ENCODE measurements at regions not wholly inside any gene's neighbourhood (a gene's known extent, or its start where the extent isn't known, plus 50 kb on each side); places are given as distances from the start of the nearest gene placed in this dataset.
A peak's percentile ranks its signal among the peaks of the same experiment; 100 is the strongest.

DNA sequence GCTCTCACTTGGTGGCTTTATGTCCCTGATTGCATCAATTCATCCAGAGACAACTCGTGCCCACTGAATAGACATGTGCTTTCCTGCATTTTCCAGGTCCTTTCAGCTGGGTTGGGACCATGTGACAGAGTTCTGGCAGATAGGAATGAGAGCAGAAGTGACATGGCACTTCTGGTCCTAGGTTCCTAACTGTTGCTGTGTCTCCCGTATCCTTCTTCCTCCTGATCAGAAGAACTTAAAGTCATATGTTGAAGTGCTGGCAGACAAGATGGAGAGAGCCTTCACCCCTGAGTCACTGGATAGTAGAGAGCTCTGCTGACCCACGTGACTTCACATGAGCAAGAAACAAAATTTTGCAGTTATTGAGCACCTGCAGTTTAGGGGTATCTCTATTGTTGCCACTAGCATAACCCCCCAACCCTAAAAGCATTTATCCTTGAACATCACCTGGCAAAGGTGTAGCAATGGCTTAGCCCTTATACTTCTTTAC, 80.0 kb downstream of the NREP start:
- Histone ChIP-seq H3K14ac (ENCODE audit: low read length) (no peak overlapping the region), H3K36me3 (replicated peaks in 1 of 2; ENCODE audit: control insufficient read depth in 2 of 2, insufficient read depth in 2 of 2, low read length in 2 of 2) (no peaks in the 10 kb centered on the region), H3K4me3 (ENCODE audit: low read length in 2 of 2) (no peak overlapping the region), H3K23ac (ENCODE audit: low read depth, low read length, poor library complexity) (no peak overlapping the region), H3K79me1 (ENCODE audit: low read depth, low read length) (no peaks in the 10 kb centered on the region), H4K8ac (ENCODE audit: low read depth, low read length) (no peak overlapping the region), H3K18ac (ENCODE audit: low read length) (no peak overlapping the region), H3K9ac (ENCODE audit: low read depth, low read length, poor library complexity) (no peak overlapping the region), H3K27me3 (ENCODE audit: control insufficient read depth in 3 of 3, insufficient read depth in 3 of 3, low read depth in 1 of 3, low read length in 3 of 3) (no peaks in the 10 kb centered on the region), H3K9me3 (replicated peaks in 1 of 2; ENCODE audit: control insufficient read depth in 2 of 2, insufficient read depth in 1 of 2, low read depth in 1 of 2, low read length in 2 of 2) (no peaks in the 10 kb centered on the region), H2BK15ac (ENCODE audit: low read length) (no peak overlapping the region), H2BK5ac (ENCODE audit: low read length) (no peak overlapping the region), H3K4me1 (ENCODE audit: control insufficient read depth in 2 of 2, insufficient read depth in 1 of 2, low read depth in 1 of 2, low read length in 2 of 2) (peaks cover 4 to 7% of the 10 kb centered on the region in 2 donors), H2BK120ac (ENCODE audit: low read depth, low read length) (no peak overlapping the region), H2AK5ac (ENCODE audit: low read depth, low read length) (no peak overlapping the region), H3K27ac (replicated peaks; ENCODE audit: low read length) (no peak overlapping the region), H3K4me2 (ENCODE audit: insufficient read depth, low read length, poor library complexity, severe bottlenecking) (no peak overlapping the region), H2AFZ (ENCODE audit: low read length) (no peak overlapping the region), H3K4ac (ENCODE audit: low read length) (no peak overlapping the region), H2BK12ac (ENCODE audit: low read length) (no peak overlapping the region), H4K91ac (ENCODE audit: low read depth, low read length, poor library complexity) (no peak overlapping the region)
- DNase-seq (ENCODE audit: low spot score) = no peak
- no CpG with 5 or more reads among the region's 3 CpGs for WGBS, 2 donors (ENCODE audit: extremely low coverage in 2 of 2, insufficient read length in 2 of 2, insufficient replicate concordance in 1 of 2)

DNA sequence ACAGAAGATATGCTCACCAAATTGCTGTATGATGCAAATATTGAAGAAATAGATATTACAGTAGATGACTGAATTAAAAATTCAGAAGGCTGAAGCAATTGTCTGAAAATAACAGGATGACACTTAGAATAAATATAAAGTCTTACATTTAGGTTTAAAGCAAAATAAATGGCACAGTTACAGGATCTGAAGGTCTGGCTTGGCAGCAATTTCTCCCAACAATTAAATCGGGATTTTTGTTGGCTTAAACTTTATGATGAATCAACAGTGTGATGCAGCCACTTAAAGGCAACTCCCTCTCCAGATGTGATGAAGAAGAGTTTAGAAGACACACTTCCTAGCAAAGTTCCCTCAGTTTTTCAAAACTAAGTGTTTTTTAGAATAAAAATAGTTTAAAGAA, 80.5 kb downstream of the NREP start:
- Histone ChIP-seq H3K4ac (ENCODE audit: low read length) (no peak overlapping the region), H2BK15ac (ENCODE audit: low read length) (no peak overlapping the region), H4K8ac (ENCODE audit: low read depth, low read length) (no peak overlapping the region), H3K9me3 (replicated peaks in 1 of 2; ENCODE audit: control insufficient read depth in 2 of 2, insufficient read depth in 1 of 2, low read depth in 1 of 2, low read length in 2 of 2) (no peaks in the 10 kb centered on the region), H3K9ac (ENCODE audit: low read depth, low read length, poor library complexity) (no peak overlapping the region), H2BK120ac (ENCODE audit: low read depth, low read length) (no peak overlapping the region), H2AK5ac (ENCODE audit: low read depth, low read length) (no peak overlapping the region), H3K4me2 (ENCODE audit: insufficient read depth, low read length, poor library complexity, severe bottlenecking) (no peak overlapping the region), H3K4me1 (ENCODE audit: control insufficient read depth in 2 of 2, insufficient read depth in 1 of 2, low read depth in 1 of 2, low read length in 2 of 2) (peaks cover 4 to 7% of the 10 kb centered on the region in 2 donors), H3K23ac (ENCODE audit: low read depth, low read length, poor library complexity) (no peak overlapping the region), H3K36me3 (replicated peaks in 1 of 2; ENCODE audit: control insufficient read depth in 2 of 2, insufficient read depth in 2 of 2, low read length in 2 of 2) (no peaks in the 10 kb centered on the region), H2AFZ (ENCODE audit: low read length) (no peak overlapping the region), H3K18ac (ENCODE audit: low read length) (no peak overlapping the region), H2BK5ac (ENCODE audit: low read length) (no peak overlapping the region), H3K4me3 (ENCODE audit: low read length in 2 of 2) (no peak overlapping the region), H4K91ac (ENCODE audit: low read depth, low read length, poor library complexity) (no peak overlapping the region), H3K14ac (ENCODE audit: low read length) (no peak overlapping the region), H2BK12ac (ENCODE audit: low read length) (no peak overlapping the region), H3K79me1 (ENCODE audit: low read depth, low read length) (no peaks in the 10 kb centered on the region), H3K27me3 (ENCODE audit: control insufficient read depth in 3 of 3, insufficient read depth in 3 of 3, low read depth in 1 of 3, low read length in 3 of 3) (no peaks in the 10 kb centered on the region), H3K27ac (replicated peaks; ENCODE audit: low read length) (no peak overlapping the region)
- no CpG with 5 or more reads among the region's 1 CpG for WGBS, 2 donors (ENCODE audit: extremely low coverage in 2 of 2, insufficient read length in 2 of 2, insufficient replicate concordance in 1 of 2)
- no peak for DNase-seq (ENCODE audit: low spot score)

DNA sequence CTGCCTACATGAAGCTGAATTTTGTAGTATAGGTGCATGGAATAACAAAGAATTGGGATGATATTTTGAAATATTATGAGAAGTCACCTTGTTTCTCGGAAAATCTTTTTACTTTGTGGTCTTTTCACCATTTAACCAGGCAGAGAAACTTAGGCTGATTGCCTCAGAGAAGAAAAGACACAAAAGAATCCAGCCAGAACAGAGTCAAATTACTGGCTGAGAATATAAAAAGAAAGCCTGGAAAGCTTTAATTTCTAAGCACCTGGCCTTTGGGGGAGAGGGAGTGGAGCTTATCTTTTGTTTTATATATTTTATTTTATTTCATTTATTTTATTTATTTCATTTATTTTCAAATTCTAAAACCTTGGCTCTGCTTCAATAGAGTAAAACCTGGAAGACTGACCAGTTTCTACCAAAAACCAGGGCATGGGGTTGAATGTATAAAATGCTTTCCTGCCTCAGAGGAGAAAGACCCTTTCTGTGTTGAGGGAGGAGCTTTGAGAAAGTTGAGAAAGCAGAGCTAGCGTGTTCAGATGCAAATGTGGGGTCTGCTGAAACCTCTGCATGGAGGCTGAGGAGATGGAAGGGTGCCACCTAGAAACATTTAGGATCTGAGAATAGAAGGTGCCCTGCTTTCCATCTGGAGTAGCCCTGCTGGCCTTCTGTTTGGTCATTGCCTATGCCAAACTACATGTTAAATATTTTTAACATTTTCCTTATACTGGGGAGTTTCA, 81.6 kb downstream of the NREP start:
- Histone ChIP-seq H2BK120ac (ENCODE audit: low read depth, low read length) (no peak overlapping the region), H3K4me3 (ENCODE audit: low read length in 2 of 2) (no peak overlapping the region), H3K27ac (replicated peaks; ENCODE audit: low read length) (peak overlapping the region; percentile 28), H2AK5ac (ENCODE audit: low read depth, low read length) (no peak overlapping the region), H4K8ac (ENCODE audit: low read depth, low read length) (no peak overlapping the region), H3K18ac (ENCODE audit: low read length) (no peak overlapping the region), H3K14ac (ENCODE audit: low read length) (no peak overlapping the region), H4K91ac (ENCODE audit: low read depth, low read length, poor library complexity) (no peak overlapping the region), H3K9ac (ENCODE audit: low read depth, low read length, poor library complexity) (no peak overlapping the region), H3K79me1 (ENCODE audit: low read depth, low read length) (no peaks in the 10 kb centered on the region), H3K4ac (ENCODE audit: low read length) (no peak overlapping the region), H3K36me3 (replicated peaks in 1 of 2; ENCODE audit: control insufficient read depth in 2 of 2, insufficient read depth in 2 of 2, low read length in 2 of 2) (no peaks in the 10 kb centered on the region), H3K9me3 (replicated peaks in 1 of 2; ENCODE audit: control insufficient read depth in 2 of 2, insufficient read depth in 1 of 2, low read depth in 1 of 2, low read length in 2 of 2) (no peaks in the 10 kb centered on the region), H2AFZ (ENCODE audit: low read length) (peak overlapping the region; percentile 18), H2BK5ac (ENCODE audit: low read length) (no peak overlapping the region), H3K4me1 (ENCODE audit: control insufficient read depth in 2 of 2, insufficient read depth in 1 of 2, low read depth in 1 of 2, low read length in 2 of 2) (peaks cover 0 to 4% of the 10 kb centered on the region in 2 donors), H3K23ac (ENCODE audit: low read depth, low read length, poor library complexity) (no peak overlapping the region), H3K4me2 (ENCODE audit: insufficient read depth, low read length, poor library complexity, severe bottlenecking) (no peak overlapping the region), H2BK15ac (ENCODE audit: low read length) (no peak overlapping the region), H2BK12ac (ENCODE audit: low read length) (no peak overlapping the region), H3K27me3 (ENCODE audit: control insufficient read depth in 3 of 3, insufficient read depth in 3 of 3, low read depth in 1 of 3, low read length in 3 of 3) (no peaks in the 10 kb centered on the region)
- WGBS, 2 donors (ENCODE audit: extremely low coverage in 2 of 2, insufficient read length in 2 of 2, insufficient replicate concordance in 1 of 2) = no CpG with 5 or more reads among the region's 2 CpGs
- no peak for DNase-seq (ENCODE audit: low spot score)

DNA sequence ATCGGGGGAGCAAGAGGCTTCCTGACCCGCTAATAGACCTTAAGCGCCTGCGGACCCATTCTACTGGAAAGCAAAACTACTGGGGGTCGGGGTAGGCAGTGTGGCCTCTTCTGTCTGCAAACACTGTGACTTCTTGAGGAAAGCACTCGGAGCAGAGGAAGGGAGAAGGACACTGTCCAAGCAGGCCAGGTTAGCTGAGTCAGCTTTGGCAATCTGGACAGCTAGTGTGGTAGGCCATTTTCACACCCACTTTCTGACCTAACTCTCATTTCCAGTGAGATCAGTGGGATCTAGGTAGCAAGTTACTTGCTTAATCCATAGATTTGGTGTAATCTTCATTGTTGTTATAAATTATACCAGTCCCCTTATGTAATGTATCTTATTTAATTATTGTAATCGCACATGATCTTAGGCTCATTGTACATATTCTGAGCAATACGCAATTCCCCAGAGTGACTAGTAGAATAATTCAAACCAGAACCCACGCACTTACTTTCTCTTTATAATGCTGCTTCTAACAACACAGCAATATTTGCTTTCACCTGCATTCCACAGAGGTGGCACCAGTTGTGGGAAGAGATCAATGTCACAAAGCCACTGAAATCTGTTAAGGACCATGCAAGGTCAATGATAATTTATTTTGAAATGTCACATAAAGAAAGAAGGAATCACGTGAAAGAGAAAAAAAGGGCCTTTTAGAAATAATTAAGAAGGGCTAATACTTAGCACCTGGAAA, 82.9 kb downstream of the NREP start:
- Histone ChIP-seq H3K4me2 (ENCODE audit: insufficient read depth, low read length, poor library complexity, severe bottlenecking) (no peak overlapping the region), H3K79me1 (ENCODE audit: low read depth, low read length) (no peaks in the 10 kb centered on the region), H3K4me1 (ENCODE audit: control insufficient read depth in 2 of 2, insufficient read depth in 1 of 2, low read depth in 1 of 2, low read length in 2 of 2) (peaks cover 0 to 4% of the 10 kb centered on the region in 2 donors), H2BK12ac (ENCODE audit: low read length) (no peak overlapping the region), H3K27me3 (ENCODE audit: control insufficient read depth in 3 of 3, insufficient read depth in 3 of 3, low read depth in 1 of 3, low read length in 3 of 3) (no peaks in the 10 kb centered on the region), H2AFZ (ENCODE audit: low read length) (no peak overlapping the region), H4K8ac (ENCODE audit: low read depth, low read length) (no peak overlapping the region), H3K4ac (ENCODE audit: low read length) (peak overlapping the region; percentile 30), H3K9ac (ENCODE audit: low read depth, low read length, poor library complexity) (no peak overlapping the region), H3K14ac (ENCODE audit: low read length) (no peak overlapping the region), H3K27ac (replicated peaks; ENCODE audit: low read length) (no peak overlapping the region), H3K36me3 (replicated peaks in 1 of 2; ENCODE audit: control insufficient read depth in 2 of 2, insufficient read depth in 2 of 2, low read length in 2 of 2) (no peaks in the 10 kb centered on the region), H4K91ac (ENCODE audit: low read depth, low read length, poor library complexity) (no peak overlapping the region), H3K4me3 (ENCODE audit: low read length in 2 of 2) (no peak overlapping the region), H2BK120ac (ENCODE audit: low read depth, low read length) (peak overlapping the region; percentile 42), H3K18ac (ENCODE audit: low read length) (peak overlapping the region; percentile 7), H2BK5ac (ENCODE audit: low read length) (no peak overlapping the region), H2BK15ac (ENCODE audit: low read length) (no peak overlapping the region), H3K23ac (ENCODE audit: low read depth, low read length, poor library complexity) (no peak overlapping the region), H2AK5ac (ENCODE audit: low read depth, low read length) (no peak overlapping the region), H3K9me3 (replicated peaks in 1 of 2; ENCODE audit: control insufficient read depth in 2 of 2, insufficient read depth in 1 of 2, low read depth in 1 of 2, low read length in 2 of 2) (no peaks in the 10 kb centered on the region)
- DNase-seq (ENCODE audit: low spot score) = no peak
- no CpG with 5 or more reads among the region's 10 CpGs for WGBS, 2 donors (ENCODE audit: extremely low coverage in 2 of 2, insufficient read length in 2 of 2, insufficient replicate concordance in 1 of 2)
